K562 (cell line): ENCODE measurements at regions not wholly inside any gene's neighbourhood (a gene's known extent, or its start where the extent isn't known, plus 50 kb on each side); places are given as distances from the start of the nearest gene placed in this dataset.

Source experiments
- ARID2 ChIP-seq: fragments of 450-650 bp; IDR thresholded peaks from 2 replicates; pipeline ENCODE4 v1.6.1; 2017; ENCODE audit warnings: antibody characterized with exemption, mild to moderate bottlenecking
- CCNT2 ChIP-seq: IDR thresholded peaks from 2 replicates; pipeline ENCODE4 v1.6.1; 2011; ENCODE audit warnings: borderline replicate concordance, low read depth, mild to moderate bottlenecking, moderate library complexity, mixed read lengths, low read length; ENCODE audit not compliant: insufficient read length; ENCODE audit errors: extremely low read depth
- MCM2 ChIP-seq: fragments of 450-650 bp; IDR thresholded peaks from 2 replicates; pipeline ENCODE4 v1.6.1; 2017; ENCODE audit warnings: low read depth, mild to moderate bottlenecking
- MECOM ChIP-seq: fragments of 250-450 bp; sonication (Bioruptor Pico); IDR thresholded peaks from 2 replicates; pipeline ENCODE4 v1.8.0; 2022; ENCODE audit warnings: inconsistent platforms
- NBN ChIP-seq: fragments of 450-650 bp; IDR thresholded peaks from 2 replicates; pipeline ENCODE4 v1.6.1; 2016; ENCODE audit warnings: low read depth, mild to moderate bottlenecking
- NCOR1 ChIP-seq: fragments of 450-650 bp; IDR thresholded peaks from 2 replicates; pipeline ENCODE4 v1.6.1; 2016; ENCODE audit warnings: mild to moderate bottlenecking, moderate library complexity
- RBM39 ChIP-seq: fragments of 200-400 bp; formaldehyde crosslinking; optimal IDR thresholded peaks from 2 replicates; pipeline ENCODE3; 2018; ENCODE audit warnings: low read depth, low read length
- RFX1 ChIP-seq: fragments of 450-650 bp; IDR thresholded peaks from 2 replicates; pipeline ENCODE4 v1.6.1; 2016; ENCODE audit warnings: mild to moderate bottlenecking, moderate library complexity
- SIRT6 ChIP-seq: IDR thresholded peaks from one replicate; pipeline ENCODE4 v1.6.1; 2012; ENCODE audit warnings: low read depth, mild to moderate bottlenecking, control low read depth, inconsistent platforms, low read length, moderate library complexity
- TAF15 ChIP-seq: fragments of 200-400 bp; formaldehyde crosslinking; IDR thresholded peaks from 2 replicates; pipeline ENCODE4 v1.6.1; 2017; ENCODE audit warnings: mild to moderate bottlenecking, low read depth, low read length, moderate library complexity
- ZNF23 ChIP-seq: fragments of 250-450 bp; sonication (Bioruptor Pico); IDR thresholded peaks from 2 replicates; pipeline ENCODE4 v1.4.0; 2020; ENCODE audit warnings: mild to moderate bottlenecking
- ZNF41 ChIP-seq: fragments of 250-450 bp; sonication (Bioruptor Pico); conservative IDR thresholded peaks from 2 replicates; pipeline ENCODE4 v1.4.0; 2020; ENCODE audit warnings: mild to moderate bottlenecking
- TF ChIP-seq, protein P1 (sequence below): sonication (generic); formaldehyde crosslinking; IDR thresholded peaks from 2 replicates; pipeline ENCODE4 v1.5.0; 2020; ENCODE audit warnings: missing genetic modification reagents
- TF ChIP-seq, protein P2 (sequence below): fragments of 250-450 bp; sonication (Bioruptor Pico); IDR thresholded peaks from 2 replicates; pipeline ENCODE4 v1.6.1; 2021; ENCODE audit warnings: mild to moderate bottlenecking
- TF ChIP-seq, protein P3 (sequence below): fragments of 200-800 bp; sonication (Bioruptor generic); IDR thresholded peaks from 2 replicates; pipeline ENCODE4 v1.6.1; 2016; ENCODE audit warnings: missing genetic modification characterization, missing compliant biosample characterization
- TF ChIP-seq, protein P4 (sequence below): fragments of 450-650 bp; IDR thresholded peaks from 2 replicates; pipeline ENCODE4 v1.6.1; 2016; ENCODE audit warnings: low read depth, mild to moderate bottlenecking, moderate library complexity
- TF ChIP-seq, protein P5 (sequence below): fragments of 450-650 bp; formaldehyde crosslinking; IDR thresholded peaks from 2 replicates; pipeline ENCODE4 v1.4.0; 2022; ENCODE audit warnings: missing genetic modification characterization
- TF ChIP-seq, protein P6 (sequence below): fragments of 450-650 bp; IDR thresholded peaks from 2 replicates; pipeline ENCODE4 v1.6.1; 2016; ENCODE audit warnings: antibody characterized with exemption

DNA sequence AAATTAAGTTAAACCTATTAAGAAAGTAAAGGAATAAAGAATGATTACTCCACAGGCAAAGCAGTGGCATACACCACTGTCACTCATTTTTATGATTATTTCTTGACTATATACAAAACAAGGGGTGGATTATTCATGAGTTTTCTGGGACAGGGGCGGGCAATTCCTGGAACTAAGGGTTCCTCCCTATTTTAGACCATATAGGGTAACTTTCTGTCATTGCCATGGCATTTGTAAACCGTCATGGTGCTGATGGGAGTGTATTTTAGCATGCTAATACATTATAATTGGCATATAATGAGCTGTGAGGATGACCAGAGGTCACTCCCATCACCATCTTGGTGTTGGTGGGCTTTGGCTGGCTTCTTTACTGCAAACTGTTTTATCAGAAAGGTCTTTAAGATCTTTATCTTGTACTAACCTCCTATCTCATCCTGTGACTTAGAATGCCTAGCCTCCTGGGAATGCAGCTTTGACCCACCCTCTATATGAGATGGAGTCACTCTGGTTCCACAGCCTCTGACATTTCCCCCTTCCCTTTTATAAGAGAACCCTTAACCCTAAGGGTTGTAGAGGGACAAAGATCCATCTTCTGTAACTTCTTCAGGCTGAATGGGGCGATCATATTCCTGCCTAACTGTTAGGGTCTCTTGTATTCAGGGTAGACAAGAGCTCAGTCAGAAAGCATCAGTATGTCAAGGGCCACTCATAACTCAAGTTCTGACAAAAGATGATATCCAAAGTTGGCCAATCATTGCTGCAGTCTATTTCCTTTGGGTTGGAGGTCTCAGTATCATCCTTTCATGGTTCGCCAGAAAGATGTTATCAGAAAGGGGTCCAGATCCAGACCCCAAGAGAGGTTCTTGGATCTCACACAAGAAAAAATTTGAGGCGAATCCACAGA lies 79.5 kb upstream of the LIPC start (continued):
- TF ChIP-seq TAF15 (no peak), ARID2 (no peak), ZNF41 (CRISPR knock-in tag) (peak; percentile 91), CCNT2 (no peak), RBM39 (no peak), RFX1 (peak; percentile 82), MECOM (peak; percentile 94), SIRT6 (no peak), MCM2 (no peak), NBN (no peak), ZNF23 (CRISPR knock-in tag) (no peak), NCOR1 (peak; percentile 41)
- TF ChIP-seq, protein P1, sequence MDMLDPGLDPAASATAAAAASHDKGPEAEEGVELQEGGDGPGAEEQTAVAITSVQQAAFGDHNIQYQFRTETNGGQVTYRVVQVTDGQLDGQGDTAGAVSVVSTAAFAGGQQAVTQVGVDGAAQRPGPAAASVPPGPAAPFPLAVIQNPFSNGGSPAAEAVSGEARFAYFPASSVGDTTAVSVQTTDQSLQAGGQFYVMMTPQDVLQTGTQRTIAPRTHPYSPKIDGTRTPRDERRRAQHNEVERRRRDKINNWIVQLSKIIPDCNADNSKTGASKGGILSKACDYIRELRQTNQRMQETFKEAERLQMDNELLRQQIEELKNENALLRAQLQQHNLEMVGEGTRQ (CRISPR knock-in tag), result no peak
- TF ChIP-seq, protein P2, sequence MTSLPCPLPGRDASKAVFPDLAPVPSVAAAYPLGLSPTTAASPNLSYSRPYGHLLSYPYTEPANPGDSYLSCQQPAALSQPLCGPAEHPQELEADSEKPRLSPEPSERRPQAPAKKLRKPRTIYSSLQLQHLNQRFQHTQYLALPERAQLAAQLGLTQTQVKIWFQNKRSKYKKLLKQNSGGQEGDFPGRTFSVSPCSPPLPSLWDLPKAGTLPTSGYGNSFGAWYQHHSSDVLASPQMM (CRISPR knock-in tag), result no peak
- TF ChIP-seq, protein P3, sequence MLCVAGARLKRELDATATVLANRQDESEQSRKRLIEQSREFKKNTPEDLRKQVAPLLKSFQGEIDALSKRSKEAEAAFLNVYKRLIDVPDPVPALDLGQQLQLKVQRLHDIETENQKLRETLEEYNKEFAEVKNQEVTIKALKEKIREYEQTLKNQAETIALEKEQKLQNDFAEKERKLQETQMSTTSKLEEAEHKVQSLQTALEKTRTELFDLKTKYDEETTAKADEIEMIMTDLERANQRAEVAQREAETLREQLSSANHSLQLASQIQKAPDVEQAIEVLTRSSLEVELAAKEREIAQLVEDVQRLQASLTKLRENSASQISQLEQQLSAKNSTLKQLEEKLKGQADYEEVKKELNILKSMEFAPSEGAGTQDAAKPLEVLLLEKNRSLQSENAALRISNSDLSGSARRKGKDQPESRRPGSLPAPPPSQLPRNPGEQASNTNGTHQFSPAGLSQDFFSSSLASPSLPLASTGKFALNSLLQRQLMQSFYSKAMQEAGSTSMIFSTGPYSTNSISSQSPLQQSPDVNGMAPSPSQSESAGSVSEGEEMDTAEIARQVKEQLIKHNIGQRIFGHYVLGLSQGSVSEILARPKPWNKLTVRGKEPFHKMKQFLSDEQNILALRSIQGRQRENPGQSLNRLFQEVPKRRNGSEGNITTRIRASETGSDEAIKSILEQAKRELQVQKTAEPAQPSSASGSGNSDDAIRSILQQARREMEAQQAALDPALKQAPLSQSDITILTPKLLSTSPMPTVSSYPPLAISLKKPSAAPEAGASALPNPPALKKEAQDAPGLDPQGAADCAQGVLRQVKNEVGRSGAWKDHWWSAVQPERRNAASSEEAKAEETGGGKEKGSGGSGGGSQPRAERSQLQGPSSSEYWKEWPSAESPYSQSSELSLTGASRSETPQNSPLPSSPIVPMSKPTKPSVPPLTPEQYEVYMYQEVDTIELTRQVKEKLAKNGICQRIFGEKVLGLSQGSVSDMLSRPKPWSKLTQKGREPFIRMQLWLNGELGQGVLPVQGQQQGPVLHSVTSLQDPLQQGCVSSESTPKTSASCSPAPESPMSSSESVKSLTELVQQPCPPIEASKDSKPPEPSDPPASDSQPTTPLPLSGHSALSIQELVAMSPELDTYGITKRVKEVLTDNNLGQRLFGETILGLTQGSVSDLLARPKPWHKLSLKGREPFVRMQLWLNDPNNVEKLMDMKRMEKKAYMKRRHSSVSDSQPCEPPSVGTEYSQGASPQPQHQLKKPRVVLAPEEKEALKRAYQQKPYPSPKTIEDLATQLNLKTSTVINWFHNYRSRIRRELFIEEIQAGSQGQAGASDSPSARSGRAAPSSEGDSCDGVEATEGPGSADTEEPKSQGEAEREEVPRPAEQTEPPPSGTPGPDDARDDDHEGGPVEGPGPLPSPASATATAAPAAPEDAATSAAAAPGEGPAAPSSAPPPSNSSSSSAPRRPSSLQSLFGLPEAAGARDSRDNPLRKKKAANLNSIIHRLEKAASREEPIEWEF (CRISPR knock-in tag), result peak; percentile 58; the same call in 1 of the 2 replicates
- TF ChIP-seq, protein P4, sequence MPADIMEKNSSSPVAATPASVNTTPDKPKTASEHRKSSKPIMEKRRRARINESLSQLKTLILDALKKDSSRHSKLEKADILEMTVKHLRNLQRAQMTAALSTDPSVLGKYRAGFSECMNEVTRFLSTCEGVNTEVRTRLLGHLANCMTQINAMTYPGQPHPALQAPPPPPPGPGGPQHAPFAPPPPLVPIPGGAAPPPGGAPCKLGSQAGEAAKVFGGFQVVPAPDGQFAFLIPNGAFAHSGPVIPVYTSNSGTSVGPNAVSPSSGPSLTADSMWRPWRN, result no peak
- TF ChIP-seq, protein P5, sequence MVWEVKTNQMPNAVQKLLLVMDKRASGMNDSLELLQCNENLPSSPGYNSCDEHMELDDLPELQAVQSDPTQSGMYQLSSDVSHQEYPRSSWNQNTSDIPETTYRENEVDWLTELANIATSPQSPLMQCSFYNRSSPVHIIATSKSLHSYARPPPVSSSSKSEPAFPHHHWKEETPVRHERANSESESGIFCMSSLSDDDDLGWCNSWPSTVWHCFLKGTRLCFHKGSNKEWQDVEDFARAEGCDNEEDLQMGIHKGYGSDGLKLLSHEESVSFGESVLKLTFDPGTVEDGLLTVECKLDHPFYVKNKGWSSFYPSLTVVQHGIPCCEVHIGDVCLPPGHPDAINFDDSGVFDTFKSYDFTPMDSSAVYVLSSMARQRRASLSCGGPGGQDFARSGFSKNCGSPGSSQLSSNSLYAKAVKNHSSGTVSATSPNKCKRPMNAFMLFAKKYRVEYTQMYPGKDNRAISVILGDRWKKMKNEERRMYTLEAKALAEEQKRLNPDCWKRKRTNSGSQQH (CRISPR knock-in tag), result no peak
- TF ChIP-seq, protein P6, sequence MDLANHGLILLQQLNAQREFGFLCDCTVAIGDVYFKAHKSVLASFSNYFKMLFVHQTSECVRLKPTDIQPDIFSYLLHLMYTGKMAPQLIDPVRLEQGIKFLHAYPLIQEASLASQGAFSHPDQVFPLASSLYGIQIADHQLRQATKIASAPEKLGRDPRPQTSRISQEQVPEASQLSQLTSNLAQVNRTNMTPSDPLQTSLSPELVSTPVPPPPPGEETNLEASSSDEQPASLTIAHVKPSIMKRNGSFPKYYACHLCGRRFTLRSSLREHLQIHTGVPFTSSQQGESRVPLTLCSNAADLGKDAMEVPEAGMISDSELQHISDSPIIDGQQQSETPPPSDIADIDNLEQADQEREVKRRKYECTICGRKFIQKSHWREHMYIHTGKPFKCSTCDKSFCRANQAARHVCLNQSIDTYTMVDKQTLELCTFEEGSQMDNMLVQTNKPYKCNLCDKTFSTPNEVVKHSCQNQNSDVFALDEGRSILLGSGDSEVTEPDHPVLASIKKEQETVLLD, result no peak
